ENCODE measurements at regions not wholly inside any gene's neighbourhood (a gene's known extent, or its start where the extent isn't known, plus 50 kb on each side); places are given as distances from the start of the nearest gene placed in this dataset.

DNA sequence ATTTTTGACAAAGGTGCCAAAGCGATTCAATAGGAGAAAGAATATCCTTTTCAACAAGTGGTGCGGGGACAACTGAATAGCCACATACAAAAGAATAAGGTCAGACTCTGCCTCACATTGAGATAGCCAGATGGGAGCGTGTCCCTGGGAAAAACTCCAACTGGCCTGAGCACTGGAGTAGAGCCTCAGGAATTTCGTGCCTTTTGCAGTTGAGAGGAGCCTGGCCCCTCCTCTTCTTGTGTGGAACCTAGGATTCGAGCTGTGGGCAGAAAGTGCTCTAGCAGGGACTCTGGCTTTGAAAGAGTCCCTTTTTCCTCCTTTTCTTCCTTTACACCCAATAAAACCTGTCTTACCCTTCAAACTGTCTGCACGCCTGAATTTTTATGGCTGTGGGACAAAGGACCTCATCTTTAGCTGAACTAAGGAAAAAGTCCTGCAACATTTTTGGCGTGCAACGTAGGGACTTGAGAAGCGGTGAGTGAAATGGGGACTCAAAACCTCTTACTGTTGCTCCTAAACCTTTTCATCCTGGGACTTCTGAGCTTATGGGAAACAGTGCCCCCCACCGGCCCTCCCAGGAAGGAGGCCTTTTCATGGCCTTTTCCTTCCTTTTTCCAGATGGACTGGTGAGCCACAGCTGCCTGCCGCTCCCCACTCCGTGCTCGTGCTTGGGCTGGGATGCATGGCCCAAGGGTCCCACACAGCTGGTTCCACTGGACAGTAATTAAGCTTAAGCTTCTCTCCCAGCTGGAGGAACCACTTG is 68.6 kb downstream of the BMP15 start:
- TF ChIP-seq, protein P1, sequence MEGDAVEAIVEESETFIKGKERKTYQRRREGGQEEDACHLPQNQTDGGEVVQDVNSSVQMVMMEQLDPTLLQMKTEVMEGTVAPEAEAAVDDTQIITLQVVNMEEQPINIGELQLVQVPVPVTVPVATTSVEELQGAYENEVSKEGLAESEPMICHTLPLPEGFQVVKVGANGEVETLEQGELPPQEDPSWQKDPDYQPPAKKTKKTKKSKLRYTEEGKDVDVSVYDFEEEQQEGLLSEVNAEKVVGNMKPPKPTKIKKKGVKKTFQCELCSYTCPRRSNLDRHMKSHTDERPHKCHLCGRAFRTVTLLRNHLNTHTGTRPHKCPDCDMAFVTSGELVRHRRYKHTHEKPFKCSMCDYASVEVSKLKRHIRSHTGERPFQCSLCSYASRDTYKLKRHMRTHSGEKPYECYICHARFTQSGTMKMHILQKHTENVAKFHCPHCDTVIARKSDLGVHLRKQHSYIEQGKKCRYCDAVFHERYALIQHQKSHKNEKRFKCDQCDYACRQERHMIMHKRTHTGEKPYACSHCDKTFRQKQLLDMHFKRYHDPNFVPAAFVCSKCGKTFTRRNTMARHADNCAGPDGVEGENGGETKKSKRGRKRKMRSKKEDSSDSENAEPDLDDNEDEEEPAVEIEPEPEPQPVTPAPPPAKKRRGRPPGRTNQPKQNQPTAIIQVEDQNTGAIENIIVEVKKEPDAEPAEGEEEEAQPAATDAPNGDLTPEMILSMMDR (conservative IDR thresholded peaks at IDR 0.05; ENCODE audit: low read depth, low read length): no peak
- TF ChIP-seq EZH2 (IDR thresholded peaks at IDR 0.05; ENCODE audit: borderline replicate concordance, low read depth, low read length, poor library complexity, severe bottlenecking): no peak
